ENCODE measurements at regions not wholly inside any gene's neighbourhood (a gene's known extent, or its start where the extent isn't known, plus 50 kb on each side); places are given as distances from the start of the nearest gene placed in this dataset.

- Histone ChIP-seq H3K36me3 (no peaks in the 10 kb centered on the region), H3K9ac (ENCODE audit: low read depth in 2 of 2, low read length in 2 of 2) (no peak overlapping the region), H3K4me1 (no peaks in the 10 kb centered on the region), H3K27me3 (no peaks in the 10 kb centered on the region), H3K9me3 (no peaks in the 10 kb centered on the region), H3K27ac (no peak overlapping the region), H3K4me3 (no peak overlapping the region)
- no peak for TF ChIP-seq CTCF (IDR thresholded peaks at IDR 0.05)
- intact Hi-C loops (cut with DNase I) = no loop called here
- no peak for DNase-seq
Observed at GRCh38 chr9:28155671-28156070, 582.4 kb upstream of the C9orf72 start.

- no peak for TF ChIP-seq CTCF (IDR thresholded peaks at IDR 0.05)
- Histone ChIP-seq H3K36me3 (no peaks in the 10 kb centered on the region), H3K27me3 (no peaks in the 10 kb centered on the region), H3K9ac (ENCODE audit: low read depth in 2 of 2, low read length in 2 of 2) (no peak overlapping the region), H3K4me3 (no peak overlapping the region), H3K4me1 (no peaks in the 10 kb centered on the region), H3K27ac (no peak overlapping the region), H3K9me3 (no peaks in the 10 kb centered on the region)
- DNase-seq = no peak
- intact Hi-C loops (cut with DNase I) = no loop called here
Observed at GRCh38 chr9:28158451-28158850, 585.2 kb upstream of the C9orf72 start.

GRCh38 chr9:28163619-28164018, 590.3 kb upstream of the C9orf72 start:
- no peak for TF ChIP-seq CTCF (IDR thresholded peaks at IDR 0.05)
- no peak overlapping the region for H3K4me3 ChIP-seq
- no peaks in the 10 kb centered on the region for H3K4me1 ChIP-seq
- H3K36me3 ChIP-seq = no peaks in the 10 kb centered on the region
- no peak overlapping the region for H3K9ac ChIP-seq (ENCODE audit: low read depth in 2 of 2, low read length in 2 of 2)
- H3K27me3 ChIP-seq = no peaks in the 10 kb centered on the region
- intact Hi-C loops (cut with DNase I) = no loop called here
- no peaks in the 10 kb centered on the region for H3K9me3 ChIP-seq
- H3K27ac ChIP-seq = no peak overlapping the region
- no peak for DNase-seq

GRCh38 chr9:28166179-28166578, 592.9 kb upstream of the C9orf72 start:
- no peak for DNase-seq
- no peaks in the 10 kb centered on the region for H3K9me3 ChIP-seq
- no peaks in the 10 kb centered on the region for H3K36me3 ChIP-seq
- H3K4me3 ChIP-seq = no peak overlapping the region
- H3K9ac ChIP-seq (ENCODE audit: low read depth in 2 of 2, low read length in 2 of 2) = no peak overlapping the region
- no peaks in the 10 kb centered on the region for H3K27me3 ChIP-seq
- no peaks in the 10 kb centered on the region for H3K4me1 ChIP-seq
- H3K27ac ChIP-seq = no peak overlapping the region
- intact Hi-C loops (cut with DNase I) = no loop called here
- TF ChIP-seq CTCF (IDR thresholded peaks at IDR 0.05) = no peak

GRCh38 chr9:28177142-28177541, 603.9 kb upstream of the C9orf72 start:
- intact Hi-C loops (cut with DNase I) = no loop called here
- DNase-seq = no peak
- Histone ChIP-seq H3K9ac (ENCODE audit: low read depth in 2 of 2, low read length in 2 of 2) (no peak overlapping the region), H3K27me3 (no peaks in the 10 kb centered on the region), H3K27ac (no peak overlapping the region), H3K4me3 (no peak overlapping the region), H3K4me1 (no peaks in the 10 kb centered on the region), H3K36me3 (no peaks in the 10 kb centered on the region), H3K9me3 (no peaks in the 10 kb centered on the region)
- no peak for TF ChIP-seq CTCF (IDR thresholded peaks at IDR 0.05)

GRCh38 chr9:28177925-28178324, 604.6 kb upstream of the C9orf72 start:
- Histone ChIP-seq H3K4me3 (no peak overlapping the region), H3K9me3 (no peaks in the 10 kb centered on the region), H3K4me1 (no peaks in the 10 kb centered on the region), H3K27ac (no peak overlapping the region), H3K9ac (ENCODE audit: low read depth in 2 of 2, low read length in 2 of 2) (no peak overlapping the region), H3K27me3 (no peaks in the 10 kb centered on the region), H3K36me3 (no peaks in the 10 kb centered on the region)
- intact Hi-C loops (cut with DNase I) = no loop called here
- TF ChIP-seq CTCF (IDR thresholded peaks at IDR 0.05) = no peak
- no peak for DNase-seq
